ENCODE measurements at regions not wholly inside any gene's neighbourhood (a gene's known extent, or its start where the extent isn't known, plus 50 kb on each side); places are given as distances from the start of the nearest gene placed in this dataset.

DNA sequence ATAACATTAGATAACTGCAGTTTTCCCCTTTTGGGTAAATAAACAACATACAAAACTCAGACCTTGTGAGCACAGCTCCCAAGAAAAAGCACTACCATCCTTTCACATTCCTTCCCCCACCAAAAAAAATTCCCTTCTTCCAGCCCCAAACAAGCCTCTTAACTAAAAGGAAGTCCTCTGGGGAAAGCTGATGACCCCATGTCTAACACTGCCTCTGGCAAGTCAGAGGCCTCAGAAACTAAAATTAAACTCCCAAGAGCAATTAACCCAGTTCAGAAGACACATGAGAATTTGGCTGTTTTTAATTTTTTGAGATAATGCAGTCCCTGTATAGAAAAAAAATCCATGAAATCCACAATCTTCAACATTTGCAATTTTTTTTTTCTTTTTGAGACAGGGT is 127.7 kb downstream of the SPTSSA start:
- TF ChIP-seq POLR2A (IDR thresholded peaks at IDR 0.05; ENCODE audit: borderline replicate concordance, extremely low read depth, insufficient read depth, insufficient read length) (no peak), FOSL1 (IDR thresholded peaks at IDR 0.05; ENCODE audit: low read depth) (no peak), ZFX (IDR thresholded peaks at IDR 0.05) (no peak), EZH2 (IDR thresholded peaks at IDR 0.05) (no peak), SRF (IDR thresholded peaks at IDR 0.05; ENCODE audit: low read depth) (no peak), YY1 (IDR thresholded peaks at IDR 0.05; ENCODE audit: extremely low read depth, insufficient replicate concordance, low read depth, low read length) (no peak), EZH2phosphoT487 (IDR thresholded peaks at IDR 0.05; ENCODE audit: borderline replicate concordance) (no peak), TCF7L2 (IDR thresholded peaks at IDR 0.05; ENCODE audit: borderline replicate concordance, extremely low read depth, insufficient read depth, insufficient read length) (no peak), SIN3A (IDR thresholded peaks at IDR 0.05; ENCODE audit: low read depth) (no peak), EGR1 (IDR thresholded peaks at IDR 0.05; ENCODE audit: low read depth) (no peak)
- TF ChIP-seq, protein P1, sequence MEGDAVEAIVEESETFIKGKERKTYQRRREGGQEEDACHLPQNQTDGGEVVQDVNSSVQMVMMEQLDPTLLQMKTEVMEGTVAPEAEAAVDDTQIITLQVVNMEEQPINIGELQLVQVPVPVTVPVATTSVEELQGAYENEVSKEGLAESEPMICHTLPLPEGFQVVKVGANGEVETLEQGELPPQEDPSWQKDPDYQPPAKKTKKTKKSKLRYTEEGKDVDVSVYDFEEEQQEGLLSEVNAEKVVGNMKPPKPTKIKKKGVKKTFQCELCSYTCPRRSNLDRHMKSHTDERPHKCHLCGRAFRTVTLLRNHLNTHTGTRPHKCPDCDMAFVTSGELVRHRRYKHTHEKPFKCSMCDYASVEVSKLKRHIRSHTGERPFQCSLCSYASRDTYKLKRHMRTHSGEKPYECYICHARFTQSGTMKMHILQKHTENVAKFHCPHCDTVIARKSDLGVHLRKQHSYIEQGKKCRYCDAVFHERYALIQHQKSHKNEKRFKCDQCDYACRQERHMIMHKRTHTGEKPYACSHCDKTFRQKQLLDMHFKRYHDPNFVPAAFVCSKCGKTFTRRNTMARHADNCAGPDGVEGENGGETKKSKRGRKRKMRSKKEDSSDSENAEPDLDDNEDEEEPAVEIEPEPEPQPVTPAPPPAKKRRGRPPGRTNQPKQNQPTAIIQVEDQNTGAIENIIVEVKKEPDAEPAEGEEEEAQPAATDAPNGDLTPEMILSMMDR (IDR thresholded peaks at IDR 0.05 in 2 of 3, conservative IDR thresholded peaks at IDR 0.05 in 1 of 3; ENCODE audit: borderline replicate concordance in 1 of 3, insufficient read depth in 1 of 3, low read depth in 2 of 3, low read length in 2 of 3) = no peak
- TF ChIP-seq, protein P2, sequence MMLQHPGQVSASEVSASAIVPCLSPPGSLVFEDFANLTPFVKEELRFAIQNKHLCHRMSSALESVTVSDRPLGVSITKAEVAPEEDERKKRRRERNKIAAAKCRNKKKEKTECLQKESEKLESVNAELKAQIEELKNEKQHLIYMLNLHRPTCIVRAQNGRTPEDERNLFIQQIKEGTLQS (IDR thresholded peaks at IDR 0.05) = no peak
- TF ChIP-seq, protein P3, sequence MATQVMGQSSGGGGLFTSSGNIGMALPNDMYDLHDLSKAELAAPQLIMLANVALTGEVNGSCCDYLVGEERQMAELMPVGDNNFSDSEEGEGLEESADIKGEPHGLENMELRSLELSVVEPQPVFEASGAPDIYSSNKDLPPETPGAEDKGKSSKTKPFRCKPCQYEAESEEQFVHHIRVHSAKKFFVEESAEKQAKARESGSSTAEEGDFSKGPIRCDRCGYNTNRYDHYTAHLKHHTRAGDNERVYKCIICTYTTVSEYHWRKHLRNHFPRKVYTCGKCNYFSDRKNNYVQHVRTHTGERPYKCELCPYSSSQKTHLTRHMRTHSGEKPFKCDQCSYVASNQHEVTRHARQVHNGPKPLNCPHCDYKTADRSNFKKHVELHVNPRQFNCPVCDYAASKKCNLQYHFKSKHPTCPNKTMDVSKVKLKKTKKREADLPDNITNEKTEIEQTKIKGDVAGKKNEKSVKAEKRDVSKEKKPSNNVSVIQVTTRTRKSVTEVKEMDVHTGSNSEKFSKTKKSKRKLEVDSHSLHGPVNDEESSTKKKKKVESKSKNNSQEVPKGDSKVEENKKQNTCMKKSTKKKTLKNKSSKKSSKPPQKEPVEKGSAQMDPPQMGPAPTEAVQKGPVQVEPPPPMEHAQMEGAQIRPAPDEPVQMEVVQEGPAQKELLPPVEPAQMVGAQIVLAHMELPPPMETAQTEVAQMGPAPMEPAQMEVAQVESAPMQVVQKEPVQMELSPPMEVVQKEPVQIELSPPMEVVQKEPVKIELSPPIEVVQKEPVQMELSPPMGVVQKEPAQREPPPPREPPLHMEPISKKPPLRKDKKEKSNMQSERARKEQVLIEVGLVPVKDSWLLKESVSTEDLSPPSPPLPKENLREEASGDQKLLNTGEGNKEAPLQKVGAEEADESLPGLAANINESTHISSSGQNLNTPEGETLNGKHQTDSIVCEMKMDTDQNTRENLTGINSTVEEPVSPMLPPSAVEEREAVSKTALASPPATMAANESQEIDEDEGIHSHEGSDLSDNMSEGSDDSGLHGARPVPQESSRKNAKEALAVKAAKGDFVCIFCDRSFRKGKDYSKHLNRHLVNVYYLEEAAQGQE (IDR thresholded peaks at IDR 0.05; ENCODE audit: low read depth) = no peak
- TF ChIP-seq, protein P4, sequence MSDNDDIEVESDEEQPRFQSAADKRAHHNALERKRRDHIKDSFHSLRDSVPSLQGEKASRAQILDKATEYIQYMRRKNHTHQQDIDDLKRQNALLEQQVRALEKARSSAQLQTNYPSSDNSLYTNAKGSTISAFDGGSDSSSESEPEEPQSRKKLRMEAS (IDR thresholded peaks at IDR 0.05) = no peak

Data from HCT116 (cell line).